Renal cortical epithelial cell (primary cell): ENCODE measurements at regions not wholly inside any gene's neighbourhood (a gene's known extent, or its start where the extent isn't known, plus 50 kb on each side); places are given as distances from the start of the nearest gene placed in this dataset.

Experiments used
- DNase-seq: peaks from one replicate; pipeline ENCODE4 v3.0.0-alpha.2; 2011; ENCODE audit warnings: low read depth

GRCh38 chr13:33710924-33711323 is 107.0 kb upstream of the RFC3 start:
- no peak for DNase-seq

- no peak for DNase-seq
Measured at GRCh38 chr13:33711436-33711835, 106.5 kb upstream of the RFC3 start.

- no peak for DNase-seq
Measured at GRCh38 chr13:33717775-33718174, 100.2 kb upstream of the RFC3 start.

- no peak for DNase-seq
Measured at GRCh38 chr13:33721724-33722123, 96.2 kb upstream of the RFC3 start.

- no peak for DNase-seq
Measured at GRCh38 chr13:33722216-33722915, 95.6 kb upstream of the RFC3 start.

- DNase-seq = no peak
Measured at GRCh38 chr13:33723365-33723764, 94.6 kb upstream of the RFC3 start.

GRCh38 chr13:33723772-33724435 is 94.0 kb upstream of the RFC3 start:
- DNase-seq = peak; percentile 78

GRCh38 chr13:33725340-33725739 is 92.6 kb upstream of the RFC3 start:
- DNase-seq = no peak

- DNase-seq = no peak
Measured at GRCh38 chr13:33727297-33728083, 90.5 kb upstream of the RFC3 start.

- peak; percentile 61 for DNase-seq
Measured at GRCh38 chr13:33728271-33729037, 89.5 kb upstream of the RFC3 start.

- DNase-seq = no peak
Measured at GRCh38 chr13:33730147-33730546, 87.8 kb upstream of the RFC3 start.

GRCh38 chr13:33730619-33731018 is 87.3 kb upstream of the RFC3 start:
- no peak for DNase-seq

GRCh38 chr13:33735276-33735675 is 82.7 kb upstream of the RFC3 start:
- no peak for DNase-seq

- DNase-seq = no peak
Measured at GRCh38 chr13:33739254-33739653, 78.7 kb upstream of the RFC3 start.

GRCh38 chr13:33740134-33740538 is 77.8 kb upstream of the RFC3 start:
- DNase-seq = no peak

GRCh38 chr13:33742321-33742720 is 75.6 kb upstream of the RFC3 start:
- no peak for DNase-seq

- DNase-seq = no peak
Measured at GRCh38 chr13:33743438-33744368, 74.2 kb upstream of the RFC3 start.

- peak; percentile 48 for DNase-seq
Measured at GRCh38 chr13:33744589-33745369, 73.2 kb upstream of the RFC3 start.

- DNase-seq = peak; percentile 48
Measured at GRCh38 chr13:33745370-33746324, 72.3 kb upstream of the RFC3 start.
